ENCODE measurements at regions not wholly inside any gene's neighbourhood (a gene's known extent, or its start where the extent isn't known, plus 50 kb on each side); places are given as distances from the start of the nearest gene placed in this dataset.

- Histone ChIP-seq H3K27ac (ENCODE audit: insufficient read depth, low read length) (no peak overlapping the region), H3K4me1 (ENCODE audit: control insufficient read depth, extremely low read depth, insufficient read depth, low read length) (no peaks in the 10 kb centered on the region), H3K9me3 (ENCODE audit: control insufficient read depth, insufficient read depth, low read depth, low read length) (no peaks in the 10 kb centered on the region), H4K20me1 (ENCODE audit: control insufficient read depth, extremely low read depth, insufficient read depth, low read length) (no peaks in the 10 kb centered on the region), H3K36me3 (ENCODE audit: control insufficient read depth, insufficient read depth, low read length) (no peaks in the 10 kb centered on the region), H3K4me3 (replicated peaks in 1 of 4; ENCODE audit: control extremely low read depth in 1 of 4, insufficient read depth in 1 of 4, low read depth in 3 of 4, low read length in 4 of 4) (no peak overlapping the region), H3K9ac (ENCODE audit: insufficient read depth, low read length) (no peak overlapping the region), H3K79me2 (ENCODE audit: control insufficient read depth, insufficient read depth, low read length) (no peaks in the 10 kb centered on the region), H3K4me2 (ENCODE audit: extremely low read depth, insufficient read depth, low read length) (no peak overlapping the region), H2AFZ (ENCODE audit: low read length) (no peak overlapping the region), H3K27me3 (ENCODE audit: control insufficient read depth, insufficient read depth, low read length) (no peaks in the 10 kb centered on the region)
- TF ChIP-seq EZH2 (IDR thresholded peaks at IDR 0.05; ENCODE audit: low read length, missing control alignments) (no peak), CTCF (conservative IDR thresholded peaks at IDR 0.05 in 1 of 2, IDR thresholded peaks at IDR 0.05 in 1 of 2; ENCODE audit: low read depth in 1 of 2, low read length in 2 of 2) (no peak)
- no peak for DNase-seq (ENCODE audit: low read depth in 2 of 2)
Measured at GRCh38 chr11:104246590-104246989, 82.6 kb upstream of the PDGFD start.

- no peaks in the 10 kb centered on the region for H3K9me3 ChIP-seq (ENCODE audit: control insufficient read depth, insufficient read depth, low read depth, low read length)
- no peaks in the 10 kb centered on the region for H3K79me2 ChIP-seq (ENCODE audit: control insufficient read depth, insufficient read depth, low read length)
- no peaks in the 10 kb centered on the region for H3K4me1 ChIP-seq (ENCODE audit: control insufficient read depth, extremely low read depth, insufficient read depth, low read length)
- H3K27ac ChIP-seq (ENCODE audit: insufficient read depth, low read length), result no peak overlapping the region
- H2AFZ ChIP-seq (ENCODE audit: low read length), result no peak overlapping the region
- no peaks in the 10 kb centered on the region for H4K20me1 ChIP-seq (ENCODE audit: control insufficient read depth, extremely low read depth, insufficient read depth, low read length)
- no peaks in the 10 kb centered on the region for H3K36me3 ChIP-seq (ENCODE audit: control insufficient read depth, insufficient read depth, low read length)
- H3K27me3 ChIP-seq (ENCODE audit: control insufficient read depth, insufficient read depth, low read length), result no peaks in the 10 kb centered on the region
- H3K4me3 ChIP-seq (replicated peaks in 1 of 4; ENCODE audit: control extremely low read depth in 1 of 4, insufficient read depth in 1 of 4, low read depth in 3 of 4, low read length in 4 of 4), result no peak overlapping the region
- no peak overlapping the region for H3K4me2 ChIP-seq (ENCODE audit: extremely low read depth, insufficient read depth, low read length)
- no peak for TF ChIP-seq EZH2 (IDR thresholded peaks at IDR 0.05; ENCODE audit: low read length, missing control alignments)
- TF ChIP-seq CTCF (conservative IDR thresholded peaks at IDR 0.05 in 1 of 2, IDR thresholded peaks at IDR 0.05 in 1 of 2; ENCODE audit: low read depth in 1 of 2, low read length in 2 of 2), result no peak
- no peak overlapping the region for H3K9ac ChIP-seq (ENCODE audit: insufficient read depth, low read length)
- DNase-seq (ENCODE audit: low read depth in 2 of 2), result no peak
Measured at GRCh38 chr11:104238916-104239315, 75.0 kb upstream of the PDGFD start.

- Histone ChIP-seq H2AFZ (ENCODE audit: low read length) (no peak overlapping the region), H3K9ac (ENCODE audit: insufficient read depth, low read length) (no peak overlapping the region), H3K27me3 (ENCODE audit: control insufficient read depth, insufficient read depth, low read length) (no peaks in the 10 kb centered on the region), H3K79me2 (ENCODE audit: control insufficient read depth, insufficient read depth, low read length) (no peaks in the 10 kb centered on the region), H3K36me3 (ENCODE audit: control insufficient read depth, insufficient read depth, low read length) (no peaks in the 10 kb centered on the region), H4K20me1 (ENCODE audit: control insufficient read depth, extremely low read depth, insufficient read depth, low read length) (no peaks in the 10 kb centered on the region), H3K4me2 (ENCODE audit: extremely low read depth, insufficient read depth, low read length) (no peak overlapping the region), H3K4me1 (ENCODE audit: control insufficient read depth, extremely low read depth, insufficient read depth, low read length) (no peaks in the 10 kb centered on the region), H3K9me3 (ENCODE audit: control insufficient read depth, insufficient read depth, low read depth, low read length) (no peaks in the 10 kb centered on the region), H3K4me3 (replicated peaks in 1 of 4; ENCODE audit: control extremely low read depth in 1 of 4, insufficient read depth in 1 of 4, low read depth in 3 of 4, low read length in 4 of 4) (no peak overlapping the region), H3K27ac (ENCODE audit: insufficient read depth, low read length) (no peak overlapping the region)
- TF ChIP-seq CTCF (conservative IDR thresholded peaks at IDR 0.05 in 1 of 2, IDR thresholded peaks at IDR 0.05 in 1 of 2; ENCODE audit: low read depth in 1 of 2, low read length in 2 of 2), result no peak
- no peak for TF ChIP-seq EZH2 (IDR thresholded peaks at IDR 0.05; ENCODE audit: low read length, missing control alignments)
- DNase-seq (ENCODE audit: low read depth in 2 of 2), result no peak
Measured at GRCh38 chr11:104225047-104225446, 61.1 kb upstream of the PDGFD start.
